ENCODE measurements at regions not wholly inside any gene's neighbourhood (a gene's known extent, or its start where the extent isn't known, plus 50 kb on each side); places are given as distances from the start of the nearest gene placed in this dataset.

DNA sequence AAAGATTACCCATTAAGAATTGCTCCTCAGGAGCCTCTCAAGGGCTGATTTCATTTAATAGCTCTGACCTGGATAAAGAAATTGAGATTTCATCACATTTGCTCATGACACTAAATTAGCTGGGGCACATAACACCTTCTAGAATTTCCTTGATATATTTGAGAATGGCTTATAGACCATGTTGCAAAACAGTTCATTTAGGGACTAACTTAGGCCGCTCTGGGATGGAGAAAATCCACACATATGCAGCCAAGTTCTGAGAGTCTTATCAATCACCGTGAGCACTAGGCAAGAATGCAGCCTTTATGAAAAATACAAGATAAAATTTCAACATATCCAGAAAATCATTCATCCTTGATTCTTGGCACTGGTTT, 91.0 kb upstream of the MCHR2 start:
- no peak for DNase-seq (ENCODE audit: low read depth in 1 of 2, low spot score in 1 of 2)
- TF ChIP-seq, protein P1, sequence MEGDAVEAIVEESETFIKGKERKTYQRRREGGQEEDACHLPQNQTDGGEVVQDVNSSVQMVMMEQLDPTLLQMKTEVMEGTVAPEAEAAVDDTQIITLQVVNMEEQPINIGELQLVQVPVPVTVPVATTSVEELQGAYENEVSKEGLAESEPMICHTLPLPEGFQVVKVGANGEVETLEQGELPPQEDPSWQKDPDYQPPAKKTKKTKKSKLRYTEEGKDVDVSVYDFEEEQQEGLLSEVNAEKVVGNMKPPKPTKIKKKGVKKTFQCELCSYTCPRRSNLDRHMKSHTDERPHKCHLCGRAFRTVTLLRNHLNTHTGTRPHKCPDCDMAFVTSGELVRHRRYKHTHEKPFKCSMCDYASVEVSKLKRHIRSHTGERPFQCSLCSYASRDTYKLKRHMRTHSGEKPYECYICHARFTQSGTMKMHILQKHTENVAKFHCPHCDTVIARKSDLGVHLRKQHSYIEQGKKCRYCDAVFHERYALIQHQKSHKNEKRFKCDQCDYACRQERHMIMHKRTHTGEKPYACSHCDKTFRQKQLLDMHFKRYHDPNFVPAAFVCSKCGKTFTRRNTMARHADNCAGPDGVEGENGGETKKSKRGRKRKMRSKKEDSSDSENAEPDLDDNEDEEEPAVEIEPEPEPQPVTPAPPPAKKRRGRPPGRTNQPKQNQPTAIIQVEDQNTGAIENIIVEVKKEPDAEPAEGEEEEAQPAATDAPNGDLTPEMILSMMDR (IDR thresholded peaks at IDR 0.05; ENCODE audit: insufficient read depth, low read length): no peak
- TF ChIP-seq POLR2AphosphoS5 (IDR thresholded peaks at IDR 0.05; ENCODE audit: low read depth): no peak
- TF ChIP-seq, protein P2, sequence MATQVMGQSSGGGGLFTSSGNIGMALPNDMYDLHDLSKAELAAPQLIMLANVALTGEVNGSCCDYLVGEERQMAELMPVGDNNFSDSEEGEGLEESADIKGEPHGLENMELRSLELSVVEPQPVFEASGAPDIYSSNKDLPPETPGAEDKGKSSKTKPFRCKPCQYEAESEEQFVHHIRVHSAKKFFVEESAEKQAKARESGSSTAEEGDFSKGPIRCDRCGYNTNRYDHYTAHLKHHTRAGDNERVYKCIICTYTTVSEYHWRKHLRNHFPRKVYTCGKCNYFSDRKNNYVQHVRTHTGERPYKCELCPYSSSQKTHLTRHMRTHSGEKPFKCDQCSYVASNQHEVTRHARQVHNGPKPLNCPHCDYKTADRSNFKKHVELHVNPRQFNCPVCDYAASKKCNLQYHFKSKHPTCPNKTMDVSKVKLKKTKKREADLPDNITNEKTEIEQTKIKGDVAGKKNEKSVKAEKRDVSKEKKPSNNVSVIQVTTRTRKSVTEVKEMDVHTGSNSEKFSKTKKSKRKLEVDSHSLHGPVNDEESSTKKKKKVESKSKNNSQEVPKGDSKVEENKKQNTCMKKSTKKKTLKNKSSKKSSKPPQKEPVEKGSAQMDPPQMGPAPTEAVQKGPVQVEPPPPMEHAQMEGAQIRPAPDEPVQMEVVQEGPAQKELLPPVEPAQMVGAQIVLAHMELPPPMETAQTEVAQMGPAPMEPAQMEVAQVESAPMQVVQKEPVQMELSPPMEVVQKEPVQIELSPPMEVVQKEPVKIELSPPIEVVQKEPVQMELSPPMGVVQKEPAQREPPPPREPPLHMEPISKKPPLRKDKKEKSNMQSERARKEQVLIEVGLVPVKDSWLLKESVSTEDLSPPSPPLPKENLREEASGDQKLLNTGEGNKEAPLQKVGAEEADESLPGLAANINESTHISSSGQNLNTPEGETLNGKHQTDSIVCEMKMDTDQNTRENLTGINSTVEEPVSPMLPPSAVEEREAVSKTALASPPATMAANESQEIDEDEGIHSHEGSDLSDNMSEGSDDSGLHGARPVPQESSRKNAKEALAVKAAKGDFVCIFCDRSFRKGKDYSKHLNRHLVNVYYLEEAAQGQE (IDR thresholded peaks at IDR 0.05; ENCODE audit: insufficient replicate concordance, low read depth): no peak
- no peak for TF ChIP-seq GABPA (IDR thresholded peaks at IDR 0.05; ENCODE audit: low read depth)
- no peak for TF ChIP-seq SPI1 (IDR thresholded peaks at IDR 0.05; ENCODE audit: borderline replicate concordance, low read depth)
- H3K27ac ChIP-seq (replicated peaks): no peak overlapping the region
- H3K27me3 ChIP-seq (ENCODE audit: insufficient read depth, poor library complexity, severe bottlenecking): no peaks in the 10 kb centered on the region
- no peak overlapping the region for H3K4me3 ChIP-seq (replicated peaks; ENCODE audit: insufficient read depth, low read length)

DNA sequence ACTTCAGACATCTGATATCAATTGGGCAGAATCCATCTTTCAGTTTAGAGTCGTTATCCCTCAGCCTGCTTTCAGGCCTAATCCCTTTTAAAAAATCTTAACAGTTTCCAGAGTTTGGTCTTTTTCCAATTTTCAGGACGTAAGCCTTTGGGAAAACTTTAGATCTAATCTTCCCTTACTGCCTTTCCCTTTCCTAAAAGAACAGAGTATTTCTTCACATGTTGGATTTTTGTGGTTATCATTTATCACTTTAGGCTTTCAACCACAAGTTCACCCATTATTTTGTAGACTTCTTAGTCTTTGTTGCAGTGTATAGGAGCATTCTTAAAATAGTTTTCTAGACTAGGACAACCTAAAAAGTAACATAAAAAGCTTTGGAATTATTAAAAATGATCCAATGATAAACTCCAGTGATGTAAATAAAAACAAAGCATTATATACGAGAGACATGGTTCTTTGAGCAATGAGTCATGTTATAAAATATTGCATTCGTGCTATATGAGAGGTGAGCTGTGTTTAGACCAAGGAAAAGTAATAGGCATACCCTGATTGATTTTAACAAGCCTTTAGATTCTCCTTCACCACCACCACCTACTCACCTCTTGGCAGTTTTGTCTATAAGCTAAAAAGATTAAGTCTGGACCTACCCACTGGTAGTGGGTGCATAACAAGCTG, 90.4 kb upstream of the MCHR2 start:
- H3K27ac ChIP-seq (replicated peaks): no peak overlapping the region
- no peak overlapping the region for H3K4me3 ChIP-seq (replicated peaks; ENCODE audit: insufficient read depth, low read length)
- DNase-seq (ENCODE audit: low read depth in 1 of 2, low spot score in 1 of 2): no peak
- TF ChIP-seq, protein P2 (IDR thresholded peaks at IDR 0.05; ENCODE audit: insufficient replicate concordance, low read depth): no peak
- TF ChIP-seq POLR2AphosphoS5 (IDR thresholded peaks at IDR 0.05; ENCODE audit: low read depth) (no peak), GABPA (IDR thresholded peaks at IDR 0.05; ENCODE audit: low read depth) (no peak), SPI1 (IDR thresholded peaks at IDR 0.05; ENCODE audit: borderline replicate concordance, low read depth) (no peak)
- TF ChIP-seq, protein P1 (IDR thresholded peaks at IDR 0.05; ENCODE audit: insufficient read depth, low read length): no peak
- no peaks in the 10 kb centered on the region for H3K27me3 ChIP-seq (ENCODE audit: insufficient read depth, poor library complexity, severe bottlenecking)

DNA sequence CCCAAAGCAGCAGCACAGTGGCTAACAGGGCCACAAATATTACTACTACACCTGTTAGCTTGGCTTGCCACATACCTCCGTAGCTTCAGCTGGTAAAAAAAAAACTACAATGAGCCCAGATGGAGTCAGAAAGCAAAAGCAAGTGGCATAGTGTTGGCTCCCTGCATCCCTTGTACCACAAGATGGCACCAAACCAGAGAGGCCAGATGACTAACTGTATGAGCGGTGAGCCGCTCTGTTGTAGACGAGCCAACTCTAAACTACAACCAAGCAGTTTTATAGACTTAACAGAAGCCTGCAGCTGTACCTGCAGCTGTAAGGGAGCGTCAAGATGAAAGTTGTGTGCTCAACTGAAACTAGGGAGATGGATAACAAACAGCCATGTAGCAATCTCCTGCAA, 84.5 kb upstream of the MCHR2 start:
- Histone ChIP-seq H3K4me3 (replicated peaks; ENCODE audit: insufficient read depth, low read length) (no peak overlapping the region), H3K27ac (replicated peaks) (no peak overlapping the region), H3K27me3 (ENCODE audit: insufficient read depth, poor library complexity, severe bottlenecking) (peaks cover under 1% of the 10 kb centered on the region)
- DNase-seq (ENCODE audit: low read depth in 1 of 2, low spot score in 1 of 2): no peak
- TF ChIP-seq SPI1 (IDR thresholded peaks at IDR 0.05; ENCODE audit: borderline replicate concordance, low read depth): no peak
- TF ChIP-seq, protein P1 (IDR thresholded peaks at IDR 0.05; ENCODE audit: insufficient read depth, low read length): no peak
- no peak for TF ChIP-seq POLR2AphosphoS5 (IDR thresholded peaks at IDR 0.05; ENCODE audit: low read depth)
- TF ChIP-seq GABPA (IDR thresholded peaks at IDR 0.05; ENCODE audit: low read depth): no peak
- TF ChIP-seq, protein P2 (IDR thresholded peaks at IDR 0.05; ENCODE audit: insufficient replicate concordance, low read depth): no peak

Data from HL-60 (cell line).